NCI-H2227 (cell line): ENCODE measurements at regions not wholly inside any gene's neighbourhood (a gene's known extent, or its start where the extent isn't known, plus 50 kb on each side); places are given as distances from the start of the nearest gene placed in this dataset.
"Not testable (repeated sequence)": the region's sequence is repeated elsewhere in the genome, so short reads cannot be mapped to it uniquely, and the experiment has no call there.

Experiments used
- DNase-seq: peaks from one replicate; lab custom pipeline; 2025; ENCODE audit not compliant: unreplicated experiment; lab: John Stamatoyannopoulos, UW

DNA sequence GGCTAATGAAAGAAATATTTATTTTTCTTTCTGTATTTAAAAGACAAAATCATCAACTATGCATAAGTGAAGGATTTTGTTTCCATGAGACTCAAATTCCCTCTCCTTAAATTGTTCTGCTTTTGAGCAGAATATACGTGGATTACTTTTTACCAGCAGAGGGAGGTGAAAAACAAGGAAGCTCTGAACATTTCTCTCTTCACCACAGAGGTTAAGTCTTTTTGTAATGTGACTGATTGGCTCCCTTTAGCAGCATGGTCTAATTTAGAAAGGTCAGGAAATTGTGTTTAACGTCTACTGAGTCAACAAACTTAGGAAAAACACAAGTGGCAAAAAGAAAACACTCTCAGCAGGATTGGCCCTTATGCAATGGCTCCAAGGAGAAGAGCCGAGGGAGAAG lies 55.1 kb upstream of the F9 start:
- DNase-seq: no peak

DNA sequence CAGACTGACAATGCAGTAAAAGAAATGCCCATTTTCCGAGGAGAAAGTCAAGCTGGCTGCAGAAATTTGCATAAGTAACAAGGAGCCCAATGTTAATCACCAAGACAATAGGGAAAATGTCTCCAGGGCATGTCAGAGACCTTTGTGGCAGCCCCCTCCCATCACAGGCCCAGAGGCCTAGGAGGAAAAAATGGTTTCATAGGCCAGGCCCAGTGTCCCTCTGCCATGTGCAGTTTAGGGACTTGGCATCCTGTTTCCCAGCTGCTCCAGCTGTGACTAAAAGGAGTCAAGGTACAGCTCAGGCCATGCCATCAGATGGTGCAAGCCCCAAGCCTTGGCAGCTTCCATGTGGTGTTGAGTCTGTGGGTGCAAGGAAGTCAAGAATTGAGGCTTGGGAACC lies 68.6 kb upstream of the F9 start:
- DNase-seq: not testable (repeated sequence)

DNA sequence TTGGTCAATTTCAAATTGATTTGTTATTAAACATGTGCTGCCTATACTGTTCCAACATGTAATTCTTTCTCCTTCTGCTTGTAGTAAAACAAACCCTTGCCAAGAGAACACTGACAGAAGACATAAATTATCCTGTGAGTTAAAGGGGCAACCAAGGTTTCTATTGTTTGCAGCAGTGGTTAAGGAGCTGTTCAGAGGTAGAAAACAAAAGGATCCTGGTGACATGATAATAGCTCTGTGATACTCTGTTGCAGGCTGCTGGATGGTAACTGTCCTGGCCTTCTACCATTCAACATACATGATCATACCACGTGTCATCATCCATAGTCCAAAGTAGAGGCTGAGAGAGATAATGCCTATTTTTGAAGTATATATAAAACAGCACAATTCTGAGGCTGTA lies 75.8 kb upstream of the F9 start:
- no peak for DNase-seq

DNA sequence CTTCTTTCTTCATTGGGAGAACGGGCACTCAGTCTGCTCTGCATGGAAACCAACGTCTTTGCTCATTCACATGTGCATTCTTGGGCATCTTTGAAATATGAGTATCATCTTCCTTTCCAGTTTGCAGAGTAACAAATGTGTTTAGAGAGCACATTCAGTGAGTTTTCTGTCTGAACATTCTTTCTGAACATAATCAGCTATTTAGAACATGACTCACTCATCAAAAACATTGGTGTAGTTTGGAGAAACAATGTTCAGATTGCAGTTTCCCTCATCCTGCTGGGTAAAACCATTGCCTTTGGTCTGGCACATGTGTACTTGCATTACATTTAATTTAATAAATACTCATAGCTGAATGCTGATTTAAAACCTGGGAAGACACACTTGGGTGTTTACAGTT lies 81.5 kb upstream of the F9 start:
- DNase-seq: no peak

DNA sequence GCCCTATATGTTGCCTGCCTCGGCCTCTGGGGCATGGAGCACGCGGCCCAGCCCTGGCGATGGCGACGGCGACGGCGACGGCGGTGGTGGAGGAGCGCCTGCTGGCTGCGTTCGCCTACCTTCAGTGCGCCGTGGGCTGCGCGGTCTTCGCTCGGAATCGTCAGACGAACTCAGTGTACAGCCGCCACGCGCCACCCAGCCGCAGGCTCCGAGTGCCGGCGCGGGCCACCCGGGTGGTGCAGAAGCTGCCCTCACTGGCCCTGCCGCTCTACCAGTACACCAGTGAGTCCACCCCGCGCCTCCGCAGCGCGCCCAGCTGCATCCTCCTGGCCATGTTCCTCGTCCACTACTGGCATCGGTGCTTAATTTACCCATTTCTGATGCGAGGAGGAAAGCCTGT lies 83.7 kb upstream of the F9 start:
- no peak for DNase-seq

DNA sequence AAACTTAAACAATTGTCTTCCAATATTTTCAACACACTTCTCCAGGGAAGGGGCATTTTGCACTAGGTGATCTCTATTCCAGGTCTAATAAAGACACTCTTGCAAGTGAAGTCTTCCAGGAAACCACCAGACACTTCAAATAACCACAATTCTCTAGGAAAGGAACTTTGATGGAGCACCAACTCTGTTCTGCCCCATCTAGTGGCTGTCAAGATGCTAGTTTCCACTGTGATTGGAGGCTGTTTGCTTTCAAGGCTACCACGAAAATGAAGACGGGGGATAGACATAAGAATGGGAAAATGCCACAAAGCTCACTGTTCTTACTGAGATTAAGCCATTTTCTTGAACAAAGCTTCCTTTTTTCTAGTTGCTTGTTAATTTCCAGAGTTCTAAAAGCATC lies 100.6 kb upstream of the F9 start:
- no peak for DNase-seq

DNA sequence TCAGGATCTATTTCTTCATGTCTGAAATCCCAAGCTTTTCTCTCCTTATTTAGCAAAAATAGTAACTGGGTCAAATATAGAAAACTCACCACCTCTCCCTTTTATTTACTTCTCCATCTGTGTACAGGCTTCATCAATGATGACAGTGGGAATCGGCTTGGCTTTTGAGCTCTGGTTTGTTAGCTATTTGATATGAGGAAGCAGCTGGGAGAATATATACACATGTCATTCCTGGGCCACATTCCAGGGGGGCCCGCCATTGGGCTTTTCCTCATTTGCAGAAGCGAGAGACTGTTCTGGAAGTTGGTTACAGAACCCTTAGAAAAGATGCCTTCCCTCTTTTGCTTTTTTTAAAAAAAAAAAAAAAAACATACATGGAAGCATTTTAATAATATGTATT lies 107.4 kb upstream of the F9 start:
- no peak for DNase-seq

DNA sequence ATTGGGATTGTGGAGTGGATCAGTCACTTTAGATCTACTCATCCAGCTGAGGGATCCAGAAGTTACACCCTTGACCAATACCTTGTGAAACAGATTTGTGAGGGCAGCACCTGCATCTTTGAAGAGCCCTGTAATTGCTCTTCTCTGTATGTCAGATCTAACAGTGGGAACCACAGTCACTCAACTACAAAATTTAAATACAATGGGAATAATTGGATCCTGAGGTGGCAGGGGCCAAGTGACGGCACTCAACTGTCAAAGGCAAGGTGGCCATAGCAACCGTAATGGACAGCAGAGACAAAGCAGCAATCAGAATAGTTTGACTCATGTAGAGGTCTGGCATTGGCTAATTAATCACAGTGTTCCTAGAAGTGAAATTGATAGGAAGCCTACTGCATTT lies 132.3 kb upstream of the F9 start:
- DNase-seq: not testable (repeated sequence)

DNA sequence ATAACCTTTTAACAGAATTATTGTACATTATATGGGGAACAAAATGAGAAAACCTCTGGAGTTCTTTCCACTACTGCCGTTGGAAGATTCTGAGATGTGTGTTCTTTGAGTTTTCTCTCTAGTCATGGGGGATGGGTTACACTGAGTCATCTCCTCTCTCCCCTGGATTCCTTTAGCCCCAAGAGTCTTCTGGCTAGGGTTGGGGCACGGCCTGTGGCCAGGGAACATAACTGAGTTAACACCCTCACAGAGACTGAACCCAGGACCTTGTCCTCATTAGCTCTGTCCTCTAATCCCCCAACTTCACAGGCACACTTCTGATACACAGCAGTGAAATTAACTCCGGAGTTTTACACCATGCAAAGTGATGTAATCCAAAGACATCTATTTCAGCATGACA lies 142.3 kb upstream of the F9 start:
- DNase-seq: no peak

DNA sequence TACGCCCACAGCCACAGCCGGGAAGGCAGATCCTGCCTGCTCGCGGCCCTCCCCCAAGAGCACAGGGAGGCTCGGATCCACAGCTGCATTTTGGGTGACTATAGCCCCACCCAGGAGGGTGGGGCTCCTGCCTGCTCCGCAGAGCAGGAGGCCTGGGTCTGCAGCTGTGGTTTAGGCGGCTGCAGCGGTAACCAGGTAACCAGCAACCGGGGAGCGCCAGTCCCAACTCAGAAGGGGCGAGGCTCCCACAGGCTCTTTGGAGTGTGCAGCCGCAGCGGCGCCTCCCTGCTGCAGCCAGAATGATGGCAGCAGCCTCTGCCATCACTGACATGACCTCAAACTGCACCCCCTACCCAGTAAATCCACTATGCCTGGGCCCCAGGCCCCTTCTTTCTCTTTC lies 148.0 kb upstream of the F9 start:
- DNase-seq: no peak

DNA sequence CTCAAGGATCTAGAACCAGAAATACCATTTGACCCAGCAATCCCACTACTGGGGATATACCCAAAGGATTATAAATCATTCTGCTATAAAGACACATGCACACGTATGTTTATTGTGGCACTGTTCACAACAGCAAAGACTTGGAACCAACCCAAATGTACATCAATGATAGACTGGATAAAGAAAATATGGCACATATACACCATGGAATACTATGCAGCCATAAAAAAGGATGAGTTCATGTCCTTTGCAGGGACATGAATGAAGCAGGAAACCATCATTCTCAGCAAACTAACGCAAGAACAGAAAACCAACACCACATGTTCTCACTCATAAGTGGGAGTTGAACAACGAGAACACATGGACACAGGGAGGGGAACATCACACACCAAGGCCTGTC lies 154.0 kb upstream of the F9 start:
- not testable (repeated sequence) for DNase-seq

DNA sequence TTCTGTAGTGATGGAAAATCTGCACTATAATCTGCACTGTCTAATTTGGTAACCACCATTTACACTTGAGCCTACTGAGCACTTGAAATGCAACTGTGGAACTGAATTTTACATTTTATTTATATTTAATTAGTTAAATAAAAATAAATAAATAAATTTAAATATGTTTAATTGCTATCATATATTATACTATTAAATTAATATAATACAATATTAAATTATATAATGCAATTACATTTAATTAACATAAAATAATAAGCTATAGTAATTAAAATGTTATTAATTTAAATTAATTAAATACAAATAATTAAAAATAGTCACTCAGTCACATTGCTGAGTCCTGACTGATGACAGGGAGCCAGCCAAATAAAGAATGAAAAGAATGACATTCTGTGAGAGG lies 170.2 kb upstream of the F9 start:
- DNase-seq: no peak

DNA sequence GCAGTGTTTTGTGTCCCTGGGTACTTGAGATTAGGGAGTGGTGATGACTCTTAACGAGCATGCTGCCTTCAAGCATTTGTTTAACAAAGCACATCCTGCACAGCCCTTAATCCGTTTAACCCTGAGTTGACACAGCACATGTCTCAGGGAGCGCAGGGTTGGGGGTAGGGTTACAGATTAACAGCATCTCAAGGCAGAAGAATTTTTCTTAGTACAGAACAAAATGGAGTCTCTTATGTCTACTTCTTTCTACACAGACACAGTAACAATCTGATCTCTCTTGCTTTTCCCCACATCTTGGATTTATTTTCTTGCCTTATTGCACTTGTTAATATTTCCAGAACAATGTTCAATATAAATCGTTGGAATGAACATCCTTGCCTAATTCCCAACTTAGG lies 187.9 kb upstream of the F9 start:
- DNase-seq: not testable (repeated sequence)

DNA sequence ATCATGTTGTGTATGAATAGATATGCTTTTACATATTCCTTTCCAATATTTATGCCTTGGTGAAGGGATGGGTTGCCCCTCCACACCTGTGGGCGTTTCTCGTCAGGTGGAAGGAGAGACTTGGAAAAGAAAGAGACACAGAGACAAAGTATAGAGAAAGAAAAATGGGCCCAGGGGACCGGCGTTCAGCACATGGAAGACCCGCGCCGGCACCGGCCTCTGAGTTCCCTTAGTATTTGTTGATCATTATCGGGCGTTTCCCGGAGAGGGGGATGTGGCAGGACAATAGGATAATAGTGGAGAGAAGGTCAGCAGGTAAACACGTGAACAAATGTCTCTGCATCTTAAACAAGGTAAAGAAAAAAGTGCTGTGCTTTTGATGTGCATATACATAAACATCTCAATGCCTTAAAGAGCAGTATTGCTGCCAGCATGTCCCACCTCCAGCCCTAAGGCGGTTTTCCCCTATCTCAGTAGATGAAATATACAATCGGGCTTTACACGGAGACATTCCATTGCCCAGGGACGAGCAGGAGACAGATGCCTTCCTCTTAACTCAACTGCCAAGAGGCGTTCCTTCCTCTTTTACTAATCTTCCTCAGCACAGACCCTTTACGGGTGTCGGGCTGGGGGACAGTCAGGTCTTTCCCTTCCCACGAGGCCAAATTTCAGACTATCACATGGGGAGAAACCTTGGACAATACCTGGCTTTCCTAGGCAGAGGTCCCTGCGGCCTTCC lies 188.5 kb upstream of the F9 start:
- not testable (repeated sequence) for DNase-seq

DNA sequence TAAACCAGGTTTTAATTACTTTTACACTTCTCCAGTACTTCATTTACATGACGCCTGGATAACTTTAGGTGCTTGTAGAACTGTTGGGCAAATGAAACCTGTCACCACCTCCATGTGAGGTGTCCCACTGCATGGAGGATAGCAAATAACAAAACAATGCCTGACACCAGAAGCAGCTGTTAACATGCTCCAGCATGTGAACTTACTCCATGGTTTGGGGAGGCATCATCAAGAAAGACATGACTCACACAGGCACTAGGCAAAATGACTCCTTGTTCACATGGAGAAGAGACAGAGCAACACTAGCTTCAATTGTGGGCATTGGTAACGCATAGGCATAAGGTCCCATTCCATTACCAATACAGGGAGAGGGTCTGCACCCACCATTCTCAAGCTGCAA lies 198.1 kb upstream of the F9 start:
- DNase-seq: no peak

DNA sequence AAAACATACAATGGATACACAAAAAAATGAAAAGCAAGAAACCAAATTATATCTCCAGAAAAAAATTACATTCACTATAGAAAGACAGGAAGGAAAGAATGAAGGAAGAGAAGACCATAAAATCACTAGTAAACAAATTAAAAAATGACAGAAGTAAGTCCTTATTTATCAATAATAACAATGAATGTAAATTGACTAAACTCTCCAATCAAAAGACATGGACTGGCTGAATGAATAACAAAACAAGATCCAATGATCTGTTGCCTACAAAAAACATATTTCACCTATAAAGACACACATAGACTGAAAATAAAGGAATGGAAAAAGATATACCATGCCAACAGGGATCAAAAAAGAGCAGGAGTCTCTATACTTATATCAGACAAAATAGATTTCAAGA lies 203.2 kb upstream of the F9 start:
- no peak for DNase-seq

DNA sequence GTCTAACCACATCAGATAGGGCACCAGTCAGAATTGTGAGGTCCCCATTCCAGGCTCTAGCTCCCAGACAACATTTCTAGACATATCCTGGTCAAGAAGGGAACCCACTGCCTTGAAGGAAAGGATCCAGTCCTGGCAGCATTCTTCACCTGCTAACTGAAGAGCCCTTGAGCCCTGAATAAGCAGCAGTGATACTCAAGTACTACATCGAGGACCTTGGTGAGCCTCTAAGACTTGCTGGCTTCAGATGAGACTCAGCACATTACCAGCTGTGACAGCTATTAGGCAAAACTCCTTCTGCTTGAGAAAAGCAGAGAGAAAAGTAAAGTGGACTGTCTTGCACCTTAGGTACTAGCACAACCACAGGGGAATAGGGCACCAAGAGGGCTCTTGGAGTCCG lies 205.8 kb upstream of the F9 start:
- no peak for DNase-seq

DNA sequence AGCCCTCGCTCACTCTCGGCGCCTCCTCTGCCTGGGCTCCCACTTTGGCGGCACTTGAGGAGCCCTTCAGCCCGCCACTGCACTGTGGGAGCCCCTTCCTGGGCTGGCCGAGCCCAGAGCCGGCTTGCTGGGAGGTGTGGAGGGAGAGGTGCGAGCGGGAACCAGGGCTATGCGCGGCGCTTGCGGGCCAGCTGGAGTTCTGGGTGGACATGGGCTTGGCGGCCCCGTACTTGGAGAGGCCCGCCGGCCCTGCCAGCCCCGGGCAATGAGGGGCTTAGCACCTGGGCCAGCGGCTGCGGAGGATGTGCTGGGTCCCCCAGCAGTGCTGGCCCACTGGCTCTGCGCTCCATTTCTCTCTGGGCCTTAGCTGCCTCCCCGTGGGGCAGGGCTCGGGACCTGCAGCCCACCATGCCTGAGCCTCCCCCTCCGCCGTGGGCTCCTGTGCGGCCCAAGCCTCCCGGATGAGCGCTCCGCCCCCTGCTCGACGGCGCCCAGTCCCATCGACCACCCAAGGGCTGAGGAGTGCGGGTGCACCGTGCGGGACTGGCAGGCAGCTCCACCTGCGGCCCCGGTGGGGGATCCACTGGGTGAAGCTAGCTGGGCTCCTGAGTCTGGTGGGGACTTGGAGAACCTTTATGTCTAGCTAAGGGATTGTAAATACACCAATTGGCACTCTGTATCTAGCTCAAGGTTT lies 209.7 kb upstream of the F9 start:
- not testable (repeated sequence) for DNase-seq

DNA sequence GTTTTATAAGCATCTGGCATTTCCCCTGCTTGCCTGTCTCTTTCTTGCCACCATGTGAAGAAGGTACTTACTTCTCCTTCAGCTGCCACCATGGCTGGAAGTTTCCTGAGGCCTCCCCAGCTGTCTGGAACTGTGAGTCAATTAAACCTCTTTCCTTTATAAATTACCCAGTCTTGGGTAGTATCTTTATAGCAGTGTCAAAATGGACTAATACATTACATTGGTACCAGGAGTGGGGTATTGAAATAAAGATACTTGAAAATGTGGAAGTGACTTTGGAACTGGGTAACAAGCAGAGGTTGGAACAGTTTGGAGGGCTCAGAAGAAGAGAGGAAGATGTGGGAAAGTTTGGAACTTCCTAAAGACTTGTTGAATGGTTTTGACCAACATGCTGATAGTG lies 223.9 kb upstream of the F9 start:
- DNase-seq: not testable (repeated sequence)

DNA sequence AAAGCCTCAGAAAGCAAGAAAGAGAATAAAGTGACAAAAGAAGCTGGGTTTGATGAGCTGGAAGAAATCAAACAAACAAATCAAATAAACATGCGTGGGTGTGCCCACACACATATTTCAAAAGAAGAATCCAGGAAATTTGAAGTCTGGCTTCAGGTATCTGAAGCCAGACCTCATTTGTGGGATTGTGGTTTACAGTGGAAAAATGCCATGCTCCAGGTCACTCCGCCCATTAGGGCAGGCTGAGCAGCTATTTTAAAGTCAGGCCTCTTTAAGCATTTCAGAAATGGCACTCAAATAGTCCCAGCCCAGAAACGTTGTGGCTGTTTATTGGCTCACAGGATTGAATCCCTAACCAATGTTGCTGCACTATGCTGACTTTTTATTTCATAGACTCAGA lies 226.1 kb upstream of the F9 start:
- DNase-seq: no peak

DNA sequence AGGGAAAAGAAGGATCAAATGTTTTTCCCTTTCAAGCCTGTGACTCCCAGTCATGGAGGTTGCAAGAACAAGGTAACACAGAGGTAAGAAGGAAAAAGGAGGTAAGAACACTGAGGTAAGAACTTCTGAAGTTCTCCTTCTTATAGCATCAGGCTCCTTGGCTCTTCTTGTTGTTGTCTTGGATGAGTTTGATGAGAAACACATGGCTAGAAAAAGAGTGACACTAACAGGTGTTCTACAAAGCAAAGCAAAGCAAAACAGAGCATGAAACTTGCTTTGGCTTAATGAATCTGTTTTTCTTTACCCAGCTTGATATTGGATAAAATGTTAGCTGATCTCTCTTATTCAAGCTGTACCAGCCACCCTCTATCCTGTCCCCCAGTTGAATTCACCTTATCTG lies 231.2 kb upstream of the F9 start:
- DNase-seq: no peak

DNA sequence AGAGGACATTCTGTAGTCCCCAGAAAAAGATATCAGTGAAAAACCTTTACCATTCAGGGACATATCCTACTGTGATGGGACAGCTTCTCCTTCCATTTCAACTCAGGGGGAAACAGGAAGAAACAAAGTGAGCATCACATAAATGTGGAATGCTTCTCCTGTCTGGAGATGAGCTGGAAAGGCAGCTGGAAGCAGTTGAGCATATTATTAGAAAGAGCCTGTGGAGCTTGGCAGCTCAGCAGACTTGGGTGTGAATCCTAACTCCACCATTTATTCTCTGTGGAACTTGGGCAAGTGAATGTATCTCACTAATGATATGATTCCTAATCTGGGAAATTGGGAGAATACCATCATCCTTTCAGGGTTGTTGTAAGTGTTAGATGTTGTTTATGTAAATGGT lies 232.1 kb upstream of the F9 start:
- DNase-seq: no peak

DNA sequence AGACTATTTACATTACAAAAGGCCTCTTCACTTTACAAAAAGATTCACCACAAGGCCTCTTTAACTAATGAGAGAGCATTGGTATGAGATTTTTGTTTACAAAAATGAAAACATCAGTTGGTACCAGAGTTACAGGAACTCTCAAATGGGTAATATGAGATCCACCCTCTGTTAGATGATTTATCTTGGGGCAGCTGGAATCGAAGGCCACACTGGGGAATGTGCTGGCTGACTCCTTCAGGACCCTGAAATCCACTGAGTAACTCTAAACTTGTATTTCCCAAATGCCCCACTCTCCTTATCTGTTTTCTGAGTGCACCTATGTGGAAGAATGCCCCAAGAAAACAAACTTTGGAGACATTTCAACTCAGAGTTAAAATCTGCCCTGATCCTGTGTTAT lies 232.9 kb upstream of the F9 start:
- DNase-seq: no peak
